ENCODE measurements at regions not wholly inside any gene's neighbourhood (a gene's known extent, or its start where the extent isn't known, plus 50 kb on each side); places are given as distances from the start of the nearest gene placed in this dataset.
"Not testable (repeated sequence)": the region's sequence is repeated elsewhere in the genome, so short reads cannot be mapped to it uniquely, and the experiment has no call there.

DNA sequence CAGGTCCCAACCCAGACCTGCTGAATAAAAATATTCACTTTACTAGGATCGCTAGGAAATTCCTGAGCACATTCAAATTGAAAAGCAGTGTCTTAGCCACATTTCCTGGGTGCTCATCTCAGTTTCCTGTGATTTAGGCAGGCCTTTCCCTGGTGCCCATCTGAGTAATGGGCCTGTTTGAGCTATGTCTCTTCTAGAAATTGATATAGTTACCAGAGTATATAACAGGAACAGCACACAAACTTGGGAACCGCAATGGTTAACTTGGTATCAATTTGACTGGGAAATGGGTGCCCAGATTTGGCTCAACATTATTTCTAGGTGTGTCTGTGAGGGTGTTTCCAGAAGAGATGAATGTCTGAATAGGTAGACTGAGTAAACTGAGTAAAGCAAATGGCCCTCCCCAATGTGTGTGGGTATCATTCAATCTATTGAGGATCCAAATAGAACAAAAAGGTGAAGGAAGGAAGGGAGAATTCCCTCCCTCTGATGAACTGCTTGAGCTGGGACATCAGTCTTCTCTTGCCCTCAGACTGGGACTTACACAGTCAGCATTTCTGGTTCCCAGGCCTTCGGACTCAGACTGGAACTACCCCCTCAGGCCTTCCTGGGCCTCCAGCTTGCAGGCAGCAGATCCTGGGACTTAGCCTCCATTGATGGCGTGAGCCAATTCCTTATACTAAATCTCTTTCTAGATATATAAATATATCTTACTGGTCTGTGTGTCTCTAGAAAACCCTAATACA, 99.1 kb downstream of the CCDC71L start:
- peak; percentile 59 for DNase-seq (ENCODE audit: low read depth)
- TF ChIP-seq, protein P1, sequence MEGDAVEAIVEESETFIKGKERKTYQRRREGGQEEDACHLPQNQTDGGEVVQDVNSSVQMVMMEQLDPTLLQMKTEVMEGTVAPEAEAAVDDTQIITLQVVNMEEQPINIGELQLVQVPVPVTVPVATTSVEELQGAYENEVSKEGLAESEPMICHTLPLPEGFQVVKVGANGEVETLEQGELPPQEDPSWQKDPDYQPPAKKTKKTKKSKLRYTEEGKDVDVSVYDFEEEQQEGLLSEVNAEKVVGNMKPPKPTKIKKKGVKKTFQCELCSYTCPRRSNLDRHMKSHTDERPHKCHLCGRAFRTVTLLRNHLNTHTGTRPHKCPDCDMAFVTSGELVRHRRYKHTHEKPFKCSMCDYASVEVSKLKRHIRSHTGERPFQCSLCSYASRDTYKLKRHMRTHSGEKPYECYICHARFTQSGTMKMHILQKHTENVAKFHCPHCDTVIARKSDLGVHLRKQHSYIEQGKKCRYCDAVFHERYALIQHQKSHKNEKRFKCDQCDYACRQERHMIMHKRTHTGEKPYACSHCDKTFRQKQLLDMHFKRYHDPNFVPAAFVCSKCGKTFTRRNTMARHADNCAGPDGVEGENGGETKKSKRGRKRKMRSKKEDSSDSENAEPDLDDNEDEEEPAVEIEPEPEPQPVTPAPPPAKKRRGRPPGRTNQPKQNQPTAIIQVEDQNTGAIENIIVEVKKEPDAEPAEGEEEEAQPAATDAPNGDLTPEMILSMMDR (IDR thresholded peaks at IDR 0.05; ENCODE audit: insufficient read depth, low read depth, low read length, missing control alignments), result no peak
- H3K4me3 ChIP-seq (ENCODE audit: low read depth, low read length), result no peak overlapping the region

DNA sequence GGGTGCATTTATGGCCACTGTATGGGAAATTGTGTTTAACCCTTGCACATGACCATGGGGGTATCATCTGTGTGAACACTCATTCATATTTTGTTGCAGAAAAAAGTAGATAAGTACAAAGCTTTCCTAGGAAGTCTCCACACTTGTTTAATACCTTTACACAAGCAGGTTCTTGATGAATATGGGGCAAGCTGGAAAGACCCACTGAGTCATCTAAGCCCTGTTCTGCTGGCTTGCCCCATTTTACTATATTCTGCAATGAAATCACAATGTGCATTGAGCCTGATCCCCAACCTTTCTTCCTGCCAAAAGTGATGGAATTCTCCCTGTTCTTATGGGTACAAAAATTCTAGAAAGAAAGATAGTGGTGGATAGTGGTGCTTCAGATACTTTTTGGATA, 99.8 kb downstream of the CCDC71L start:
- no peak for DNase-seq (ENCODE audit: low read depth)
- H3K4me3 ChIP-seq (ENCODE audit: low read depth, low read length), result no peak overlapping the region
- TF ChIP-seq, protein P1 (IDR thresholded peaks at IDR 0.05; ENCODE audit: insufficient read depth, low read depth, low read length, missing control alignments), result no peak

DNA sequence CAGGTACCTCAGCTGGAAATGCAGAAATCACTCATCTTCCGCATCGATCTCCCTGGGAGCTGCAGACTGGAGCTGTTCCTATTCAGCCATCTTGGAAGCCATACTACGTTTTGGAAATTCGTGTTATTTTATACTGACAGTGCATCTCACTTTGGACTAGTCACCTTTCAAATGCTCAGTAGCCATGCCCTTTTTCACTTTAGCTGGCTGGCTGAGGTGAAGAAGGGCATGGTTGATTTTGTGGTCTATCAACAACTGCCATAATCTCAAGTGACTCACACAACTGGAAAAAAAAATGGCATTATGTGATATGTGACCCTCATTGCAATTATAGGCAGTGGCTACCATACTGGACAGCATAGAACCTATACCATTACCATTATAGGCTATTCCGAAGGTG, 100.5 kb downstream of the CCDC71L start:
- no peak for DNase-seq (ENCODE audit: low read depth)
- TF ChIP-seq, protein P1 (IDR thresholded peaks at IDR 0.05; ENCODE audit: insufficient read depth, low read depth, low read length, missing control alignments), result no peak
- H3K4me3 ChIP-seq (ENCODE audit: low read depth, low read length), result no peak overlapping the region

DNA sequence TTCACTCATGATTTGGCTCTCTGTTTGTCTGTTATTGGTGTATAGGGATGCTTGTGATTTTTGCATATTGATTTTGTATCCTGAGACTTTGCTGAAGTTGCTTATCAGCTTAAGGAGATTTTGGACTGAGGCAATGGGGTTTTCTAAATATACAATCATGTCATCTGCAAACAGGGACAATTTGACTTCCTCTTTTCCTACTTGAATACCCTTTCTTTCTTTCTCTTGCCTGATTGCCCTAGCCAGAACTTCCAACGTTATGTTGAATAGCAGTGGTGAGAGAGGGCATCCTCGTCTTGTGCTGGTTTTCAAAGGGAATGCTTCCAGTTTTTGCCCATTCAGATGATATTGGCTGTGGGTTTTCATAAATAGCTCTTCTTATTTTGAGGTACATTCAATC, 104.7 kb downstream of the CCDC71L start:
- not testable (repeated sequence) for H3K4me3 ChIP-seq (ENCODE audit: low read depth, low read length); DNase-seq (ENCODE audit: low read depth)

DNA sequence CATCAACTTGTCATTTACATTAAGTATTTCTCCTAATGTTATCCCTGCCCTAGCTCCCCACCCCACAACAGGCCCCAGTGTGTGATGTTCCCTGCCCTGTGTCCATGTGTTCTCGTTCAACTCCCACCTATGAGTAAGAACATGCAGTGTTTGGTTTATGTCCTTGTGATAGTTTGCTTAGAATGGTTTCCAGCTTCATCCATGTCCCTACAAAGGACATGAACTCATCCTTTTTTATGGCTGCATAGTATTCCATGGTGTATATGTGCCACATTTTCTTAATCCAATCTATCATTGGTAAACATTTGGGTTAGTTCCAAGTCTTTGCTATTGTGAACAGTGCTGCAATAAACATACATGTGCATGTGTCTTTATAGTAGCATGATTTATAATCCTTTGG, 106.3 kb downstream of the CCDC71L start:
- H3K4me3 ChIP-seq (ENCODE audit: low read depth, low read length); DNase-seq (ENCODE audit: low read depth): not testable (repeated sequence)

DNA sequence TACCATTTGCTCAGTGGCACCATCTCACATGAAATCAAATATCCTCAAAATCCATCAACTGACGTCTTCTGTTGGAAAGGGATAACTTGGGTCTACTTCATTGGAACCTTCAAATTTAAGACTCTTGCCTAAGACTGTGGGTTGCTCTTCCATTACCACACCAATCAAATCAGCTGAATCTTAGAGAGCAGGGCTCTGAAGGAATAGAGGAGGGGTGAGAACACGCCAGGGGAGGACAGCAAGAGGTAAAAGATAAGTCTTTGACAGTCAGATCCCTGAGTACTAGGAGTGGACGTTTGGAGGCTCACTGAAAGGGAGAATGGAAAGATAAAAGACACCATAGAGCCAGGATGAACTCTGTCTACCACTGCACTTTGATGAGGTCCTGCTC, 107.5 kb downstream of the CCDC71L start:
- DNase-seq (ENCODE audit: low read depth), result no peak
- no peak overlapping the region for H3K4me3 ChIP-seq (ENCODE audit: low read depth, low read length)
- TF ChIP-seq, protein P1 (IDR thresholded peaks at IDR 0.05; ENCODE audit: insufficient read depth, low read depth, low read length, missing control alignments), result no peak

DNA sequence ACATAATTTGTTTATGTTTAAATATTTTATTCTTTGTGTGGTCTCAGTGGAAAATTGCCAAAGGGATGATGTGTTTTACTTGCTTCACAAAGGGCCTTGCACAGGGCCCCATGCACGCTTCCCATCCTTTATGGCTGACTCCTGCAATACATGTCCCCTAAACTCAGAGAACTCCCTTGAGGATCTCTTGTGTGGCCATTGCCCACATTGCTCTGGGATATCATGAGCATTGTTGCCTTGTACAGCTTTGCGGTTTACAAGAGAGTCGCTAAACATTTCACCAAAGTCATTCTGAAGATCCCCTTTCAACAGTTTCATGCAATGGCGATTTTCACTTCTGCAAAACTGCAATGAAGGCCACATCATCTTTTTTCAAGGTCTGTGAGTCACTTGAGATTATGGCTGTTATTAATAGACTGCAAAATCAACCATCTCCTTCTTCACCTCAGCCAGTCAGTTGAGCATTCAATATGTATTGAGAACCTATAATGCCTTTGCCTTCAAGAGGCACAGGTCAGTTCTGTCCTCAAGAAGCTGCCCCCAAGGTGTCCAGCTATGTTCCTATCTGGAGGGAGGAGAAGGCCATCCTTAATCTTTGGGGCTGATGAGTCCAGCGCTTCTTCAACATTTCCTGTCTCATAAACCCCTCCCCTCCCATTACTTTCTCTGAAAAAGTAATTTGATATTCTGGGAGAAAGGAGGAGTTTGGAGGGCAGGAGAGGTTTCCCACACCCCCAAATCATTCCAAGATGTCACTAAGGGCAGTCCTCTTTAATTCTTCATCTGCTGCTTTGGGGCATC, 108.1 kb downstream of the CCDC71L start:
- peak; percentile 93 for DNase-seq (ENCODE audit: low read depth)
- H3K4me3 ChIP-seq (ENCODE audit: low read depth, low read length), result no peak overlapping the region; the same call in 1 of the 2 replicates
- TF ChIP-seq, protein P1 (IDR thresholded peaks at IDR 0.05; ENCODE audit: insufficient read depth, low read depth, low read length, missing control alignments), result no peak

DNA sequence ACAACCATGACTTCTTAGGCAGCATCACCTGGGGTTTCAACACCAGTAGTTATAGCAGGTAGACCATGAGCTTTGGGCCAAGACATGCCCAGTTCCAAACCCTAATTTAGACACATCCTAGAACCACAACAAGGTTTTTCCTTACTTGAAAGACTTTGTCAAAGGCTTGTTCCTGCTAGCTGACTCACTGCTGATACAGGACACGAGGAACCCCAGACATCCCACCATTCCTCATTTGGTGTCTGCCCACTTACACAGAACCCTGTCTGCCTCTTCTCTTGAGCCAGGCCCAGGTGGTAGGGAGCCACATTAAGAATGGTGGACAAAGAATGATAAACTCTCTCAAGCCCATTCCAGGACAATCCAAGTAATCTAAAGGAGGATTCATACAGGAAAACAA, 109.0 kb downstream of the CCDC71L start:
- no peak overlapping the region for H3K4me3 ChIP-seq (ENCODE audit: low read depth, low read length)
- DNase-seq (ENCODE audit: low read depth), result no peak
- TF ChIP-seq, protein P1 (IDR thresholded peaks at IDR 0.05; ENCODE audit: insufficient read depth, low read depth, low read length, missing control alignments), result no peak

Data from GM12865 (cell line).